CD4-positive, alpha-beta T cell (primary cell): ENCODE measurements at regions not wholly inside any gene's neighbourhood (a gene's known extent, or its start where the extent isn't known, plus 50 kb on each side); places are given as distances from the start of the nearest gene placed in this dataset.

Source experiments
- ATAC-seq: fragments of 200-7000 bp; cut with Tn5 transposase; one replicate; pipeline ENCODE4 v1.10.0; 2022; ENCODE audit warnings: mild to moderate bottlenecking; ENCODE audit not compliant: poor library complexity
- CTCF ChIA-PET: fragments of 350-600 bp; sonication (Branson Sonifier 250); formaldehyde crosslinking; loops from one replicate; lab custom pipeline; 2021; ENCODE audit warnings: antibody characterized with exemption, inconsistent platforms; lab: Charles Lee
- POLR2A ChIA-PET: fragments of 350-600 bp; sonication (Branson Sonifier 250); formaldehyde crosslinking; loops from one replicate; lab custom pipeline; 2021; ENCODE audit warnings: antibody characterized with exemption, inconsistent platforms; lab: Charles Lee
- DNase-seq, 14 experiments: peaks; one replicate each; pipeline ENCODE4 v3.0.0-alpha.2; 2013 to 2020; ENCODE audit warnings: mixed read lengths in 2 of 14
- H3K27ac ChIP-seq, 2 donors: one replicate each; pipeline versions ENCODE4 v1.5.1 to v1.7.0; 2013; ENCODE audit warnings: low read length in 2 of 2, low read depth in 1 of 2, mild to moderate bottlenecking in 1 of 2
- H3K27me3 ChIP-seq, 2 experiments: 1 replicate in 1 of 2; 2 replicates in 1 of 2; pipeline versions ENCODE4 v1.6.1 to v1.7.0; 2013; ENCODE audit warnings: low read length in 2 of 2, control low read depth in 1 of 2, mild to moderate bottlenecking in 1 of 2, moderate library complexity in 1 of 2; ENCODE audit not compliant: insufficient read depth in 2 of 2, control insufficient read depth in 1 of 2
- H3K36me3 ChIP-seq: one replicate; pipeline ENCODE4 v1.6.1; 2013; ENCODE audit warnings: low read length, control low read depth; ENCODE audit not compliant: insufficient read depth
- H3K4me1 ChIP-seq: one replicate; pipeline ENCODE4 v1.6.1; 2013; ENCODE audit warnings: low read length, control low read depth; ENCODE audit not compliant: insufficient read depth
- H3K4me3 ChIP-seq: one replicate; pipeline ENCODE4 v1.5.1; 2013; ENCODE audit warnings: mild to moderate bottlenecking, low read length, moderate library complexity
- H3K9me3 ChIP-seq, 2 experiments: 1 replicate in 1 of 2; 2 replicates in 1 of 2; pipeline versions ENCODE4 v1.6.1 to v1.7.0; 2013; ENCODE audit warnings: low read length in 2 of 2, mild to moderate bottlenecking in 2 of 2, control low read depth in 1 of 2, moderate library complexity in 1 of 2; ENCODE audit not compliant: control insufficient read depth in 1 of 2, insufficient read depth in 1 of 2
- H3K27ac Mint-ChIP-seq: one replicate; pipeline ENCODE4 v1.8.0; 2020; ENCODE audit warnings: mixed read lengths
- H3K27me3 Mint-ChIP-seq: one replicate; pipeline ENCODE4 v1.8.0; 2021; ENCODE audit warnings: mixed read lengths
- H3K36me3 Mint-ChIP-seq: one replicate; pipeline ENCODE4 v1.8.0; 2021; ENCODE audit warnings: low read depth, mixed read lengths
- H3K4me1 Mint-ChIP-seq: one replicate; pipeline ENCODE4 v1.8.0; 2021; ENCODE audit warnings: low read depth, mixed read lengths
- H3K4me3 Mint-ChIP-seq: one replicate; pipeline ENCODE4 v1.8.0; 2020; ENCODE audit warnings: mild to moderate bottlenecking, mixed read lengths
- H3K9me3 Mint-ChIP-seq: one replicate; pipeline ENCODE4 v1.8.0; 2020; ENCODE audit warnings: mixed read lengths
- intact Hi-C, 2 experiments: fragments of 100-400 bp; cut with DNase I in 1 of 2; cut with micrococcal nuclease in 1 of 2; formaldehyde crosslinking; loops; one replicate each; pipeline versions ENCODE4 v1.15.1 to v1.9.0; 2023 to 2025; cut with DNase I, micrococcal nuclease
- TF ChIP-seq, protein P1 (sequence below): fragments of 200-600 bp; IDR thresholded peaks from one replicate; pipeline ENCODE4 v1.8.0; 2022; ENCODE audit warnings: antibody characterized with exemption, mild to moderate bottlenecking

DNA sequence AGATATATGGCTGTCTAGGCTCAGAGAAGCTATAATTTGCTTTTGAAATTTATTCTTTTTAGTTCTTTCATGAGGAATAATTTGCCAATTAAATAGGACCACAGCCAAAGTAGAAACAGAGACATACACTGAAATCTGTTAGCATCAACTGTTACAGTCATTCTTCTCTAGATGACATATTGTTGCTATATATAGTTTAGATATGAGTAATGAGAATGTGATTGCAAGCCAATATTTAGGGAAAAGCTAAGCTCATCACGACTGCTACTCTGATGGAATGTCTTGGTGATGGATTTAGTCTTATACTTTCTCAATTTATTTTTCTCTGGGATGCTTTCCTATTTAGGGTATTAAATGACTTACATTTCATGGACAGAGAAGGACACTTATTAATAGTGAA is 259.1 kb downstream of the LNPK start:
- POLR2A ChIA-PET = no interaction called here
- H3K27ac Mint-ChIP-seq = no peak overlapping the region
- H3K4me1 ChIP-seq = no peaks in the 10 kb centered on the region

DNA sequence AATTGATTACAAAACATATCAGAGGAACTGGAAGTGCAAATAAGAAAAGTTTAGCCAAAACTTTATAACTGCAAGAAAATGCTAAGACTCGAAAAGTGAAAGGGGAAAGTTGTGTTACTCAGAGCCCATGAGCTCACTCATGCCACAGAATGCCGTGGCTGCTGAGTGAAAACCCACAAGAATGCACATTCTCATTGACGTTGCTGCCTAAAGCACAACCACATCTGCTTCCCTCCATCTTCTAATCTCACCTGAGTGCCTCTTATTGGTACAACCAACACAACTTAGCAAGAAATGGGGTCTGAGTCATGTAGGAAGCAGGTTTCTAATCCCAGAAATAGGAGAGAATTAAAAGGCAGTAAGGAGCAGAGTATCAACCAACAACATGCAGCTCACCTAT is 259.7 kb downstream of the LNPK start:
- Mint-ChIP-seq H3K4me1 (no peaks in the 10 kb centered on the region), H3K36me3 (no peaks in the 10 kb centered on the region), H3K4me3 (no peak overlapping the region), H3K27me3 (peaks cover 27% of the 10 kb centered on the region), H3K9me3 (no peaks in the 10 kb centered on the region), H3K27ac (no peak overlapping the region)
- TF ChIP-seq, protein P1, sequence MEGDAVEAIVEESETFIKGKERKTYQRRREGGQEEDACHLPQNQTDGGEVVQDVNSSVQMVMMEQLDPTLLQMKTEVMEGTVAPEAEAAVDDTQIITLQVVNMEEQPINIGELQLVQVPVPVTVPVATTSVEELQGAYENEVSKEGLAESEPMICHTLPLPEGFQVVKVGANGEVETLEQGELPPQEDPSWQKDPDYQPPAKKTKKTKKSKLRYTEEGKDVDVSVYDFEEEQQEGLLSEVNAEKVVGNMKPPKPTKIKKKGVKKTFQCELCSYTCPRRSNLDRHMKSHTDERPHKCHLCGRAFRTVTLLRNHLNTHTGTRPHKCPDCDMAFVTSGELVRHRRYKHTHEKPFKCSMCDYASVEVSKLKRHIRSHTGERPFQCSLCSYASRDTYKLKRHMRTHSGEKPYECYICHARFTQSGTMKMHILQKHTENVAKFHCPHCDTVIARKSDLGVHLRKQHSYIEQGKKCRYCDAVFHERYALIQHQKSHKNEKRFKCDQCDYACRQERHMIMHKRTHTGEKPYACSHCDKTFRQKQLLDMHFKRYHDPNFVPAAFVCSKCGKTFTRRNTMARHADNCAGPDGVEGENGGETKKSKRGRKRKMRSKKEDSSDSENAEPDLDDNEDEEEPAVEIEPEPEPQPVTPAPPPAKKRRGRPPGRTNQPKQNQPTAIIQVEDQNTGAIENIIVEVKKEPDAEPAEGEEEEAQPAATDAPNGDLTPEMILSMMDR = no peak
- DNase-seq = no peak
- H3K4me3 ChIP-seq = no peak overlapping the region
- no peak overlapping the region for H3K27ac ChIP-seq
- peaks cover 0 to 7% of the 10 kb centered on the region in 2 experiments for H3K27me3 ChIP-seq
- no peaks in the 10 kb centered on the region for H3K36me3 ChIP-seq
- ChIA-PET CTCF (no interaction called here), POLR2A (no interaction called here)
- intact Hi-C loops = no loop called here
- H3K4me1 ChIP-seq = no peaks in the 10 kb centered on the region
- ATAC-seq = no peak
- H3K9me3 ChIP-seq = no peaks in the 10 kb centered on the region

More for the DNA sequence above, 259.1 kb downstream of the LNPK start:
- no peaks in the 10 kb centered on the region for H3K9me3 ChIP-seq
- Mint-ChIP-seq H3K27me3 (peaks cover 21% of the 10 kb centered on the region), H3K4me1 (no peaks in the 10 kb centered on the region), H3K36me3 (no peaks in the 10 kb centered on the region), H3K9me3 (no peaks in the 10 kb centered on the region), H3K4me3 (no peak overlapping the region)
- no peak overlapping the region for H3K4me3 ChIP-seq
- ATAC-seq = no peak
- H3K27ac ChIP-seq = no peak overlapping the region
- H3K27me3 ChIP-seq = peaks cover 0 to 7% of the 10 kb centered on the region in 2 experiments
- no peaks in the 10 kb centered on the region for H3K36me3 ChIP-seq
- no peak for DNase-seq
- TF ChIP-seq, protein P1 = no peak
- intact Hi-C loops = no loop called here
- CTCF ChIA-PET = no interaction called here

DNA sequence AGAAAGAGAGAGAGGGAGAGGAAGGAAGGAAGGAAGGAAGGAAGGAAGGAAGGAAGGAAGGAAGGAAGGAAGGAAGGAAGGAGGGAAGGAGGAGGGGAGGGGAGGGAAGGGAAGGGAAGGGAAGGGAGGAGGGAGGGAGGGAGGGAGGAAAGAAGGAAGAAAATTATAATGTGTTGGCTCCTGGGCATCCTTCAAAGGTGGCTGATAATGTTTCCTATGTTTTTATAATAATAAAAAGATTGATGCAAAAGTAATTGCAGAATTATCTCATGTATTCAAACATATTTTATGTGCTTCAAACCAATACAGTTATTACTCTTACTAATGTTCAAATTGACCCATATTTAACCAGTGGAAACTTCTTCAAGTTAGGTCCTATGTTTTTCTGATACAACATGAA is 260.9 kb downstream of the LNPK start:
- Mint-ChIP-seq H3K27me3 (peaks cover 27% of the 10 kb centered on the region), H3K4me3 (no peak overlapping the region), H3K27ac (no peak overlapping the region), H3K9me3 (no peaks in the 10 kb centered on the region), H3K36me3 (no peaks in the 10 kb centered on the region), H3K4me1 (no peaks in the 10 kb centered on the region)
- ChIA-PET CTCF (no interaction called here), POLR2A (no interaction called here)
- H3K4me1 ChIP-seq = no peaks in the 10 kb centered on the region
- TF ChIP-seq, protein P1 = no peak
- DNase-seq (no peak), ATAC-seq (no peak)
- H3K27ac ChIP-seq = no peak overlapping the region
- intact Hi-C loops = no loop called here
- no peak overlapping the region for H3K4me3 ChIP-seq
- no peaks in the 10 kb centered on the region for H3K9me3 ChIP-seq
- H3K36me3 ChIP-seq = no peaks in the 10 kb centered on the region
- peaks cover 0 to 4% of the 10 kb centered on the region in 2 experiments for H3K27me3 ChIP-seq
